ENCODE measurements at regions not wholly inside any gene's neighbourhood (a gene's known extent, or its start where the extent isn't known, plus 50 kb on each side); places are given as distances from the start of the nearest gene placed in this dataset.

DNA sequence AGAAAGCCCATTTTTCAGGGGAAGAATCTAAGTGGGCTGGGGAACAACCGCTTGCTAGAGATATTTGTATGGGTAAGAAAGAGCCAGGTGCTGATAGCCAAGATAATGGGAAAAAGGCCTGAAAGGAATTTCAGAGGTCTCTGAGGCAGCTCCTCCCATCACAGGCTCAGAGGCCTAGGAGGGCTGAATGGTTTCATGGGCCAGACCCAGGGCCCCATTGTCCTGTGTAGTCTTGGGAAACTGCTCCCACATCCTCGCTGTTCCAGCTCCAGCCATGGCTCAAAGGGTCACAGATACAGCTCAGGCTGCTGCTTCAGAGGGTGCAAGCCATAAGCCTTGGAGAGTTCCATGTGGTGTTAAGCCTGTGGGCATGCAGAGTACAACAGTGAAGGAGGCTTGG lies 73.2 kb upstream of the ARHGAP20 start:
- TF ChIP-seq, protein P1, sequence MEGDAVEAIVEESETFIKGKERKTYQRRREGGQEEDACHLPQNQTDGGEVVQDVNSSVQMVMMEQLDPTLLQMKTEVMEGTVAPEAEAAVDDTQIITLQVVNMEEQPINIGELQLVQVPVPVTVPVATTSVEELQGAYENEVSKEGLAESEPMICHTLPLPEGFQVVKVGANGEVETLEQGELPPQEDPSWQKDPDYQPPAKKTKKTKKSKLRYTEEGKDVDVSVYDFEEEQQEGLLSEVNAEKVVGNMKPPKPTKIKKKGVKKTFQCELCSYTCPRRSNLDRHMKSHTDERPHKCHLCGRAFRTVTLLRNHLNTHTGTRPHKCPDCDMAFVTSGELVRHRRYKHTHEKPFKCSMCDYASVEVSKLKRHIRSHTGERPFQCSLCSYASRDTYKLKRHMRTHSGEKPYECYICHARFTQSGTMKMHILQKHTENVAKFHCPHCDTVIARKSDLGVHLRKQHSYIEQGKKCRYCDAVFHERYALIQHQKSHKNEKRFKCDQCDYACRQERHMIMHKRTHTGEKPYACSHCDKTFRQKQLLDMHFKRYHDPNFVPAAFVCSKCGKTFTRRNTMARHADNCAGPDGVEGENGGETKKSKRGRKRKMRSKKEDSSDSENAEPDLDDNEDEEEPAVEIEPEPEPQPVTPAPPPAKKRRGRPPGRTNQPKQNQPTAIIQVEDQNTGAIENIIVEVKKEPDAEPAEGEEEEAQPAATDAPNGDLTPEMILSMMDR (IDR thresholded peaks at IDR 0.05; ENCODE audit: borderline replicate concordance, control extremely low read depth, extremely low read depth, insufficient read depth, missing control alignments) = no peak
- in situ Hi-C loops (cut with MboI; ENCODE audit: low sequenced_read_pairs, unreplicated experiment) = no loop called here
- DNase-seq (ENCODE audit: low spot score) = no peak

DNA sequence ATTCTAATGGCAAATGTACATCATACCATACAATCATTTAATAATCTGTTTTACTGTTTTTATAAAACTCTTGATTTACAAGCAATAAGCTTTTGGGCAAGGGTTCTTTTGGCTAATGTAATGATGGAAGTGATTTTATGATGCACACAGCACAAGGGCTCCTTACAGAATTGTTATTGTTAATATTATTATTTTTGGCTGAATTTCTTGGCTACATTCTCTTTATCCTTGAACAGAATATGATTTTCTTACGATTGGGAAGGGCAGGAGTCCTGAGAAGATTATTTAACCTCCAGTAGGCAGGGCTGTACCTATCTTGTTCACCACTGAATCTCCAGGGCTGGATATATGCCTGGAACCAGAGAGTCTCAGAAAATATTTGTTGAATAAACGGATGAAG lies 70.4 kb upstream of the ARHGAP20 start:
- no peak for DNase-seq (ENCODE audit: low spot score)
- TF ChIP-seq, protein P1 (IDR thresholded peaks at IDR 0.05; ENCODE audit: borderline replicate concordance, control extremely low read depth, extremely low read depth, insufficient read depth, missing control alignments) = no peak
- in situ Hi-C loops (cut with MboI; ENCODE audit: low sequenced_read_pairs, unreplicated experiment) = no loop called here

DNA sequence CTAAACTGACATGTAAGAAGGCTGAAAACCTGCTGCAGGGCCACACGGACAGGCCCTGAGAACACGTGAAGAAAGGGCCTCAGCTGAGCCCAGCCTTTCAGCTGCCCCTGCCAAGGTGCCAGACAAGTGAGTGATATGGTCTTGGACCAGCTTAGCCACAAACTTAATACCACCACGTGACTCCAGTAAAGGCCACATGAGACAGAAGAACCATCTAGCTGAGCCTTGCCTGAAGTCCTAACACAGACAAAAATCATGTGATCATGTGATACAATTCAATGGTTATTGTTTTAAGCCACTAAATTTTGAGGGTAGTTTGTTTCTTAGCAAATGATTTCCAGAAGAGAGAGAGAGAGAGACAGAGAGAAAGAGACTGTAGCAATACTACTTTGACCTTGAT lies 66.9 kb upstream of the ARHGAP20 start:
- TF ChIP-seq, protein P1 (IDR thresholded peaks at IDR 0.05; ENCODE audit: borderline replicate concordance, control extremely low read depth, extremely low read depth, insufficient read depth, missing control alignments) = no peak
- no peak for DNase-seq (ENCODE audit: low spot score)
- in situ Hi-C loops (cut with MboI; ENCODE audit: low sequenced_read_pairs, unreplicated experiment) = no loop called here

DNA sequence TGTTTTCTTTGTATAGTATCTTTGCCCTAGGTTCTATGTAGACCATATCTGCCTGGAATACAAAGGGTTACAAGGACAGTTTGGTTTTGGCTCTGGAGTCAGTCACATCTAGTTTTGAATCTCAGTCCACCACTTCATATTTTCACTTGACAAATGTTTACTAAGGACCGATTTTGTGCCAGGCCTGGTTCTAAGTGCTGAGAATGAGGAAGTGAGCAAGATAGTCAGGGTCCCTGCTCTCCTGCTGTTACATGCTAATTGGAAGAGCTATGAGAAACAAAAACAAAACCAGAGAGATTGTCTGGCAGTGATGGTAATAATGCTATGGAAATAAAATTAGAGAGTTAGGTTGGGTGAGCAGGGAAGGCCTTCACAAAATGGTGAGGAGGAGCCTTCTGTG lies 66.1 kb upstream of the ARHGAP20 start:
- TF ChIP-seq, protein P1 (IDR thresholded peaks at IDR 0.05; ENCODE audit: borderline replicate concordance, control extremely low read depth, extremely low read depth, insufficient read depth, missing control alignments) = no peak
- no peak for DNase-seq (ENCODE audit: low spot score)
- in situ Hi-C loops (cut with MboI; ENCODE audit: low sequenced_read_pairs, unreplicated experiment) = no loop called here

DNA sequence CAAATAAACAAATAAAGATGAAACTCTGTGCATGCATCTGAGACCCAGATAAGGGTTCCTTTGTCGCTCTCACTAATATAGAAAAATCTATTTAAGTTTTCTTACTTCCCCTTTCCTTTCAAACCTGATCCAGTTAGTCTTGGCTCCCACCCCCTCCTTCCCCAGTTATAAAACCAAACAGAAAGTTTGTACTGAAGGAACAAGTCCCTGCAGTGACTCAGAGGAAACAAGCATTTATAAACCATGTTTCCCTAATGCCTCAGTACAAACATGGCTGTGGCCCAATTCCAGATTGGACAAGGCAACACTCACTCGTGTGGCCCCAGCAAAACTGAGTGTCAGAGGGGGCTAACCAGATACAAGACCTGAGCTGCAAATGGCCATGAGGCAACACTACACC lies 65.5 kb upstream of the ARHGAP20 start:
- in situ Hi-C loops (cut with MboI; ENCODE audit: low sequenced_read_pairs, unreplicated experiment) = no loop called here
- TF ChIP-seq, protein P1 (IDR thresholded peaks at IDR 0.05; ENCODE audit: borderline replicate concordance, control extremely low read depth, extremely low read depth, insufficient read depth, missing control alignments) = no peak
- DNase-seq (ENCODE audit: low spot score) = no peak

DNA sequence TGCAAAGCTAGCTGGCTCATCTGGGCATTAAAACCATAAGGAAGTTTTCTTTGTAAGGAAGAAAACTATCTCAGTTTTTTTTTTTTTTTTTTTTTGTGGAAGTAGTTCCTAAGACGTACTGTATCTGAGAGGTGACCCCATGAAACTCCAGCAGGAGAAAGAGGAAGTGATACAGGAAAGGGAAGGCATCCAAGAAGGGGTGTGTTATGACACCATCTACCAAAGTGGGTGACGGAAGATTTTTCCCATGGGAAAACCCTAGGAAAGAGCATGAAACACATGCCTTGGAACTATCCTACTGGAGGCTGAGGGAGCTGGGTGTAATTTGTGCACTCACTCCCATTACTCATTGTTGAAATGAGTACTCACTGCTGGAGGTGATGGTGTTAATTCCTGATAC lies 63.8 kb upstream of the ARHGAP20 start:
- no peak for DNase-seq (ENCODE audit: low spot score)
- TF ChIP-seq, protein P1 (IDR thresholded peaks at IDR 0.05; ENCODE audit: borderline replicate concordance, control extremely low read depth, extremely low read depth, insufficient read depth, missing control alignments) = no peak
- in situ Hi-C loops (cut with MboI; ENCODE audit: low sequenced_read_pairs, unreplicated experiment) = no loop called here
